ENCODE measurements at regions not wholly inside any gene's neighbourhood (a gene's known extent, or its start where the extent isn't known, plus 50 kb on each side); places are given as distances from the start of the nearest gene placed in this dataset.

DNA sequence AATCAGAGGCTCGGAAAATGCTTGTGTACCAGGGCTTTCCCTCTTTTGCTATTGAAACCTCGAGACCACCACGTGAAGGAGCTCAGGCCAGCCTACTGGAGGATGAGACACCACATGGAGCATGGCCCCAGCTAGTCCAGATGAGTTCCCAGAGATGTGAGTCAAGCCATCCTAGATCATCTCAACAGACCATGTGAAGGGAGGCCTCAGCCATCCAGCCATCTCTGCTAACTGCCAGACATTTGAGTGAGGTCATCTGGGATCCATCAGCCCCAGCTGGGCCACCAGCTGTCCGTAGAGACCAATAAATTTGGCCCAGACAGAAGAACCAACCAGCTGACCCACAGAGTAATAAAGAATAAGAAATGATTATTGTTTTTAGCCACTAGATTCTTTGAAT lies 62.8 kb upstream of the PROK2 start:
- no peak for DNase-seq

DNA sequence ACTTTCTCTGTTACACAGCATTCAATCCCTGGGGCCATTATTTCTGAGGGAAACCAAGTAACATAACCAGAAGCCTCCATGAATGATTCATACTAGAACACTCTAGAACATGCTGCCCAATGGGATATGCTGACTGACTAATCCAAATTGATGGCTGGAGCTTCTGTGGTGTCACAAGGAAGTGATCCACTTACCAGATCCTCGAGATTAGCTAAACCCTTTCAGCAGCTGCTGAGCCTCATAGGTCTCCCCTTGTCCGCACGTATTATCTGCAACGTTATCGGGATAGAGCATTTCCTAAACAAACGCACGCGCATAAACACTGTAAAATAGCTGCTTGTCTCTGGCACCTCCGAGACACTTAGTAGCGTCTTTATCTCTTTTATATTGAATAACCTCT lies 61.2 kb upstream of the PROK2 start:
- no peak for DNase-seq

DNA sequence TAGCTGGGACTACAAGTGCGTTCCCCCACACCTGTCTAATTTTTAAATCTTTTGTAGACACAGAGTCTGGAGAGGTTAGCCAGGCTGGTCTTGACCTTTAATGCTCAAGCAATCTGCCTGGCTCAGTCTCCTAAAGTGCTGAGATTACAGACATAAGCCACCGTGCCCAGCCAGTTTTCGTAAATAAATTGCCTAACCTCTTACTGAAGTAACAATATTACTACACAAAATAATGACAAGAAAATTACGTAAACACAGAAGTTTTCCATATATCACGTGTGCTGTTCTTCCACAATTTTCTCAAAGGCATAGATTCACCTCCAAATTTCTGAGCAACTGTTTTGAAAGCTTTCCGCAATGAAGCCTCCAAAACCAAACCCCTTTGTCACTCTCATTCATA lies 58.1 kb upstream of the PROK2 start:
- no peak for DNase-seq

DNA sequence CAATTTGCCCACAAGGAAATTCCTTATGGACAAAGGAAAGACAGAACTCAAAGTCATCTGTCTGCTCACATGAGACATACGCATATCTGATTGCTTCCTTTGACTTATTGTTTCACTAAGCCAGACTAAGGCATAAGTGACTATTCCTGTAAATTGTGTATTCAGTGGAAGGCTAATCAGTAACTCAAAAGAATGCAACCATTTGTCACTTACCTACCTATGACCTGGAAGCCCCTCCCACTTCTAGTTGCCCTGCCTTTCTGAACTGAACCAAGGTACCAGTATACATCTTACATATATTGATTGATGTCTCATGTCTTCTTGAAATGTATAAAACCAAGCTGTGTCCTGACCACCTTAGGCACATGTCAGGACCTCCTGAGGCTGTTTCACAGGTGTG lies 53.5 kb upstream of the PROK2 start:
- no peak for DNase-seq
